ENCODE measurements at regions not wholly inside any gene's neighbourhood (a gene's known extent, or its start where the extent isn't known, plus 50 kb on each side); places are given as distances from the start of the nearest gene placed in this dataset.

DNA sequence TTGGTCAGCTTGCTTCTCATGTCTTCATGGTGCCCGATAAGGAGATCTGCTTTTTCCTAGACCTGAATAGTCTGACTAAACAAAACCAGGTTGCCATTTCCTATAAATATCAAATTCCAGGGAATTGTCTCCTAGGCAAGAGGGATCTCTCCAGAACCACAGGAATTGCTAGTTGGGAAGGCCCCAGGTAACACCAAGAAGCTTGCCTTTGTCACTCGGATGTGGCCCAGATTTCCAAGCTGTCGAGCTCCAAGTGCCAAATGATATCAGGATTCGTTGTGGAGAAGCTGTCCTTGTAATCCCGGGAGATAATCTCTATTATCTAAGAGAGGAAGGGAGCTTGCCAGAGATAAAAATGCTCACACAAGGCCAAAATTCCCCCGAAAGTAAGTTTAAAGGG is 1288.5 kb upstream of the AUTS2 start:
- no peak for TF ChIP-seq TAF1 (conservative IDR thresholded peaks at IDR 0.05)
- no peak for TF ChIP-seq YY1 (IDR thresholded peaks at IDR 0.05)
- no peak for TF ChIP-seq RXRA (IDR thresholded peaks at IDR 0.05)
- Histone ChIP-seq H3K9ac (ENCODE audit: low read depth in 1 of 2, low read length in 2 of 2) (no peak overlapping the region), H3K4me1 (ENCODE audit: control insufficient read depth in 4 of 4, insufficient read depth in 4 of 4, low read length in 3 of 4) (no peaks in the 10 kb centered on the region), H3K36me3 (ENCODE audit: control insufficient read depth in 4 of 4, insufficient read depth in 3 of 4, low read depth in 1 of 4, low read length in 3 of 4) (no peaks in the 10 kb centered on the region), H3K9me3 (ENCODE audit: control insufficient read depth in 4 of 4, low read length in 3 of 4) (peaks cover 0 to 2% (median 0%) of the 10 kb centered on the region in 4 donors), H3K27me3 (ENCODE audit: control insufficient read depth in 4 of 4, insufficient read depth in 4 of 4, low read length in 3 of 4) (no peaks in the 10 kb centered on the region), H3K4me3 (ENCODE audit: low read depth in 1 of 3, low read length in 3 of 3) (no peak overlapping the region), H3K27ac (ENCODE audit: low read depth in 1 of 2, low read length in 2 of 2) (no peak overlapping the region)
- no peak for DNase-seq (ENCODE audit: low spot score)
- WGBS: 64% methylated on average over 6 of the region's 6 CpGs

DNA sequence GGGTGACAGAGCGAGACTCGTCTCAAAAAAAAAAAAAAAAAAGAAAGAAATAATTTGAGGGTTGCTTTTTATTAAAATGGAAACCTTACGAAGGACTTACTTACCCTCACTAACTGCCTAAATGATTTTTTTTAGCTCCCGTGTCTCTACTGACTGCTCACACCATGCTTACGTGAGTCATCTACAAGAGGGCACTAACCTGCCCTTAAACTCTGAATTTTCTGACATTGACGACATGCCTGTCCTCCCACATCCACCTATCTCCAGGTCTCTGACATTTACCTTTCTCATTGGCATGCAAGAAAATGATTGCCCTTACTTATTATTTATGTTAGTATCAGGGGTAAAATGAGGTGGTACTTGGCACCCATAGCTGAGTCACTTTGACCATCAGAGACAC is 1286.3 kb upstream of the AUTS2 start:
- no peaks in the 10 kb centered on the region for H3K27me3 ChIP-seq (ENCODE audit: control insufficient read depth in 4 of 4, insufficient read depth in 4 of 4, low read length in 3 of 4)
- H3K9me3 ChIP-seq (ENCODE audit: control insufficient read depth in 4 of 4, low read length in 3 of 4): no peaks in the 10 kb centered on the region
- TF ChIP-seq CTCF (IDR thresholded peaks at IDR 0.05; ENCODE audit: low read depth, low read length, missing input control): no peak
- no peak for TF ChIP-seq RAD21 (IDR thresholded peaks at IDR 0.05)
- TF ChIP-seq, protein P1, sequence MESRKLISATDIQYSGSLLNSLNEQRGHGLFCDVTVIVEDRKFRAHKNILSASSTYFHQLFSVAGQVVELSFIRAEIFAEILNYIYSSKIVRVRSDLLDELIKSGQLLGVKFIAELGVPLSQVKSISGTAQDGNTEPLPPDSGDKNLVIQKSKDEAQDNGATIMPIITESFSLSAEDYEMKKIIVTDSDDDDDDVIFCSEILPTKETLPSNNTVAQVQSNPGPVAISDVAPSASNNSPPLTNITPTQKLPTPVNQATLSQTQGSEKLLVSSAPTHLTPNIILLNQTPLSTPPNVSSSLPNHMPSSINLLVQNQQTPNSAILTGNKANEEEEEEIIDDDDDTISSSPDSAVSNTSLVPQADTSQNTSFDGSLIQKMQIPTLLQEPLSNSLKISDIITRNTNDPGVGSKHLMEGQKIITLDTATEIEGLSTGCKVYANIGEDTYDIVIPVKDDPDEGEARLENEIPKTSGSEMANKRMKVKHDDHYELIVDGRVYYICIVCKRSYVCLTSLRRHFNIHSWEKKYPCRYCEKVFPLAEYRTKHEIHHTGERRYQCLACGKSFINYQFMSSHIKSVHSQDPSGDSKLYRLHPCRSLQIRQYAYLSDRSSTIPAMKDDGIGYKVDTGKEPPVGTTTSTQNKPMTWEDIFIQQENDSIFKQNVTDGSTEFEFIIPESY (IDR thresholded peaks at IDR 0.05): no peak
- TF ChIP-seq HNF4G (IDR thresholded peaks at IDR 0.05): no peak
- TF ChIP-seq JUND (IDR thresholded peaks at IDR 0.05): no peak
- no peak for TF ChIP-seq RXRA (IDR thresholded peaks at IDR 0.05)
- no peak for TF ChIP-seq FOXA1 (IDR thresholded peaks at IDR 0.05)
- no peak for TF ChIP-seq NR2F2 (IDR thresholded peaks at IDR 0.05)
- H3K4me1 ChIP-seq (ENCODE audit: control insufficient read depth in 4 of 4, insufficient read depth in 4 of 4, low read length in 3 of 4): no peaks in the 10 kb centered on the region
- no peak overlapping the region for H3K4me3 ChIP-seq (ENCODE audit: low read depth in 1 of 3, low read length in 3 of 3)
- no peak for DNase-seq (ENCODE audit: low spot score)
- H3K9ac ChIP-seq (ENCODE audit: low read depth in 1 of 2, low read length in 2 of 2): no peak overlapping the region
- no peak overlapping the region for H3K27ac ChIP-seq (ENCODE audit: low read depth in 1 of 2, low read length in 2 of 2)
- H3K36me3 ChIP-seq (ENCODE audit: control insufficient read depth in 4 of 4, insufficient read depth in 3 of 4, low read depth in 1 of 4, low read length in 3 of 4): no peaks in the 10 kb centered on the region
- 85% methylated on average over 6 of the region's 6 CpGs for WGBS

DNA sequence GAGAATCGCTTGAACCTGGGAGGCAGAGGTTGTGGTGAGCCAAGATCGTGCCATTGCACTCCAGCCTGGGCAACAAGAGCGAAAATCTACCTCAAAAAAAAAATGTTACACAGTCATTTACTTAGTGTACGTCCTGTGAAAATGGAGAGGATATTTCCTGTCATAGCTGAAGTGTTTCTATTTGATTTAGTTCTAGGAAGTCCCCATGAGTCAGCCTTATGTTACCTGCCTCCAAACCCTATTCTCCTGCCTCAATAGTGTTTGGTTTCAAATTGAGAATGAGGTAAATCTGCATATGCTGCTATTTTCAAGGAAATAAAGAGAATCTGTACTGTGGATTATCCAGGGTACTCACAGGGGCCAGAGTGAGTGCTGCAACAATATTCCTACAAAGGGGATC is 1284.5 kb upstream of the AUTS2 start:
- no peak for TF ChIP-seq JUND (IDR thresholded peaks at IDR 0.05)
- TF ChIP-seq REST (IDR thresholded peaks at IDR 0.05): no peak
- no peak for TF ChIP-seq MAX (IDR thresholded peaks at IDR 0.05)
- TF ChIP-seq CTCF (IDR thresholded peaks at IDR 0.05; ENCODE audit: low read depth, low read length, missing input control): no peak
- Histone ChIP-seq H3K9ac (ENCODE audit: low read depth in 1 of 2, low read length in 2 of 2) (no peak overlapping the region), H3K9me3 (ENCODE audit: control insufficient read depth in 4 of 4, low read length in 3 of 4) (no peaks in the 10 kb centered on the region), H3K4me3 (ENCODE audit: low read depth in 1 of 3, low read length in 3 of 3) (no peak overlapping the region), H3K27me3 (ENCODE audit: control insufficient read depth in 4 of 4, insufficient read depth in 4 of 4, low read length in 3 of 4) (no peaks in the 10 kb centered on the region), H3K27ac (ENCODE audit: low read depth in 1 of 2, low read length in 2 of 2) (no peak overlapping the region), H3K36me3 (ENCODE audit: control insufficient read depth in 4 of 4, insufficient read depth in 3 of 4, low read depth in 1 of 4, low read length in 3 of 4) (no peaks in the 10 kb centered on the region), H3K4me1 (ENCODE audit: control insufficient read depth in 4 of 4, insufficient read depth in 4 of 4, low read length in 3 of 4) (no peaks in the 10 kb centered on the region)
- WGBS: 69% methylated on average over 4 of the region's 4 CpGs
- DNase-seq (ENCODE audit: low spot score): no peak
